HepG2 (cell line): ENCODE measurements at regions not wholly inside any gene's neighbourhood (a gene's known extent, or its start where the extent isn't known, plus 50 kb on each side); places are given as distances from the start of the nearest gene placed in this dataset.

Experiments used
- ATAC-seq: fragments of 200-7000 bp; cut with Tn5 transposase; 3 replicates; pipeline ENCODE4 v1.9.1; 2020; ENCODE audit warnings: mild to moderate bottlenecking, moderate library complexity
- BruUV-seq: library from RNA; stranded (reverse); fragments of 400-500 nt; replicated peaks from 2 replicates; lab custom pipeline; 2021; lab: Mats Ljungman, UMichigan
- CTCF ChIA-PET: fragments of 300-600 bp; formaldehyde crosslinking; extraction: SDS; loops from one replicate; lab custom pipeline; 2021; ENCODE audit warnings: low total read pairs, inconsistent platforms, low intra/inter-chr PET ratio; lab: Yijun Ruan, JAX
- POLR2A ChIA-PET: fragments of 350-600 bp; sonication (Branson Sonifier 250); formaldehyde crosslinking; loops from one replicate; lab custom pipeline; 2020; ENCODE audit warnings: antibody characterized with exemption, inconsistent platforms; lab: Yijun Ruan, JAX
- DNase-seq: peaks from one replicate; pipeline ENCODE4 v3.0.0-alpha.2; 2015; ENCODE audit warnings: low spot score
- FAIRE-seq: peaks from 3 replicates; lab custom pipeline; 2011; peaks lifted over from hg19 to GRCh38; lab: Jason Lieb, UNC
- H2AFZ ChIP-seq: one replicate; pipeline ENCODE4 v1.6.1; 2011; ENCODE audit warnings: low read length, inconsistent platforms
- H3K27ac ChIP-seq: fragments of 300-600 bp; 3 replicates; pipeline ENCODE4 v1.8.0; 2011; ENCODE audit warnings: mixed run types, mild to moderate bottlenecking, mixed read lengths, low read length, inconsistent platforms; ENCODE audit not compliant: insufficient read depth; ENCODE audit errors: extremely low read length
- H3K27me3 ChIP-seq, 2 experiments: fragments of 200-600 bp in 1 of 2; 2 replicates in 1 of 2; 3 replicates in 1 of 2; pipeline versions ENCODE4 v1.6.0 to v1.8.0; 2011; ENCODE audit warnings: low read length in 2 of 2, mild to moderate bottlenecking in 2 of 2, moderate library complexity in 2 of 2, inconsistent platforms in 1 of 2; ENCODE audit not compliant: insufficient read depth in 2 of 2, control insufficient read depth in 1 of 2
- H3K36me3 ChIP-seq, 2 experiments: fragments of 200-600 bp in 1 of 2; replicated peaks in 1 of 2; 2 replicates in 1 of 2; 3 replicates in 1 of 2; pipeline versions ENCODE4 v1.5.1 to v1.8.0; 2011; ENCODE audit warnings: low read length in 2 of 2, inconsistent platforms in 1 of 2; ENCODE audit not compliant: insufficient read depth in 2 of 2, control insufficient read depth in 1 of 2
- H3K4me1 ChIP-seq: 2 replicates; pipeline ENCODE4 v1.5.1; 2012; ENCODE audit warnings: low read length, inconsistent platforms; ENCODE audit not compliant: insufficient read depth
- H3K4me2 ChIP-seq: 2 replicates; pipeline ENCODE4 v1.6.0; 2011; ENCODE audit warnings: low read depth, low read length, inconsistent platforms
- H3K4me3 ChIP-seq, 3 experiments: fragments of 200-600 bp in 1 of 3; sonication (generic), shearing (Covaris generic) in 1 of 3; replicated peaks in 1 of 3; 2 replicates each; pipeline ENCODE4 v1.5.1; 2011 to 2016; ENCODE audit warnings: low read length in 3 of 3, inconsistent platforms in 2 of 3, low read depth in 2 of 3, mild to moderate bottlenecking in 2 of 3, control low read depth in 1 of 3, mixed read lengths in 1 of 3; ENCODE audit not compliant: insufficient read depth in 1 of 3
- H3K79me2 ChIP-seq: one replicate; pipeline ENCODE4 v1.6.1; 2011; ENCODE audit warnings: low read length, inconsistent platforms; ENCODE audit not compliant: insufficient read depth
- H3K9ac ChIP-seq: 2 replicates; pipeline ENCODE4 v1.6.0; 2011; ENCODE audit warnings: mild to moderate bottlenecking, low read depth, low read length, inconsistent platforms; ENCODE audit not compliant: insufficient read depth
- H3K9me3 ChIP-seq: 2 replicates; pipeline ENCODE4 v1.5.1; 2012; ENCODE audit warnings: mild to moderate bottlenecking, low read length
- H4K20me1 ChIP-seq: 2 replicates; pipeline ENCODE4 v1.6.0; 2011; ENCODE audit warnings: inconsistent platforms, mild to moderate bottlenecking, low read length, moderate library complexity; ENCODE audit not compliant: insufficient read depth
- BORCS8-MEF2B ChIP-seq: sonication (generic); formaldehyde crosslinking; IDR thresholded peaks from 2 replicates; pipeline ENCODE4 v1.8.0; 2022; ENCODE audit warnings: mild to moderate bottlenecking, missing genetic modification reagents
- EEA1 ChIP-seq: sonication (generic); formaldehyde crosslinking; IDR thresholded peaks from 2 replicates; pipeline ENCODE4 v1.5.1; 2020; ENCODE audit warnings: mild to moderate bottlenecking, missing genetic modification reagents, borderline replicate concordance
- FOSL2 ChIP-seq: sonication (generic); formaldehyde crosslinking; IDR thresholded peaks from 2 replicates; pipeline ENCODE4 v1.4.0; 2020; ENCODE audit warnings: missing genetic modification reagents
- HIVEP1 ChIP-seq: sonication (generic); formaldehyde crosslinking; IDR thresholded peaks from 2 replicates; pipeline ENCODE4 v1.4.0; 2020; ENCODE audit warnings: mild to moderate bottlenecking, missing genetic modification reagents
- NBN ChIP-seq: fragments of 450-650 bp; conservative IDR thresholded peaks from 2 replicates; pipeline ENCODE4 v1.6.1; 2017
- NFATC3 ChIP-seq: sonication (generic); formaldehyde crosslinking; IDR thresholded peaks from 2 replicates; pipeline ENCODE4 v1.5.1; 2020; ENCODE audit warnings: mild to moderate bottlenecking, missing genetic modification reagents
- RBAK ChIP-seq: sonication (generic); formaldehyde crosslinking; IDR thresholded peaks from 2 replicates; pipeline ENCODE4 v1.5.1; 2020; ENCODE audit warnings: mild to moderate bottlenecking, missing genetic modification reagents
- RFX1 ChIP-seq: fragments of 450-650 bp; IDR thresholded peaks from 2 replicates; pipeline ENCODE4 v1.6.1; 2017
- RORA ChIP-seq: sonication (generic); formaldehyde crosslinking; IDR thresholded peaks from 2 replicates; pipeline ENCODE4 v1.5.0; 2020; ENCODE audit warnings: mild to moderate bottlenecking, missing genetic modification reagents, moderate library complexity
- SKIL ChIP-seq: sonication (generic); formaldehyde crosslinking; IDR thresholded peaks from 2 replicates; pipeline ENCODE4 v1.8.0; 2022; ENCODE audit warnings: missing genetic modification reagents, mild to moderate bottlenecking, moderate library complexity, borderline replicate concordance
- UBTF ChIP-seq: sonication (generic); formaldehyde crosslinking; IDR thresholded peaks from 2 replicates; pipeline ENCODE4 v1.4.0; 2020; ENCODE audit warnings: mild to moderate bottlenecking, missing genetic modification reagents
- ZNF318 ChIP-seq: sonication (generic); formaldehyde crosslinking; IDR thresholded peaks from 2 replicates; pipeline ENCODE4 v1.4.0; 2020; ENCODE audit warnings: mild to moderate bottlenecking, missing genetic modification reagents
- ZNF724P ChIP-seq: sonication (generic); formaldehyde crosslinking; IDR thresholded peaks from 2 replicates; pipeline ENCODE4 v1.8.0; 2022; ENCODE audit warnings: missing genetic modification reagents, borderline replicate concordance
- WGBS: methylation state at CpG from one replicate; pipeline ENCODE4 v1.1.6; 2017; ENCODE audit warnings: low lambda C conversion rate; 5-methylcytosine and 5-hydroxymethylcytosine counted together
- in situ Hi-C: cut with HindIII; loops from 2 replicates; pipeline ENCODE4 v1.10.0; 2017; ENCODE audit warnings: low pct_unique_long_range_greater_than_20kb; ENCODE audit not compliant: extremely low pct_ligation_motif_present
- intact Hi-C: fragments of 100-400 bp; cut with micrococcal nuclease; formaldehyde crosslinking; loops from one replicate; pipeline ENCODE4 v1.10.0; 2022; ENCODE audit not compliant: unreplicated experiment

- CTCF ChIA-PET, result no interaction called here
- TF ChIP-seq NFATC3 (CRISPR knock-in tag), result no peak
- TF ChIP-seq ZNF318 (CRISPR knock-in tag), result no peak
- no peak for TF ChIP-seq UBTF
- no peak for TF ChIP-seq RORA (CRISPR knock-in tag)
- no peak for TF ChIP-seq RFX1
- TF ChIP-seq FOSL2, result no peak
- TF ChIP-seq ZNF724P (CRISPR knock-in tag), result no peak
- TF ChIP-seq NBN, result no peak
- TF ChIP-seq EEA1 (CRISPR knock-in tag), result no peak
- TF ChIP-seq RBAK (CRISPR knock-in tag), result no peak
- no peak for TF ChIP-seq HIVEP1
- no peak for TF ChIP-seq SKIL (CRISPR knock-in tag)
- no peak for TF ChIP-seq BORCS8-MEF2B (CRISPR knock-in tag)
These were observed 92.3 kb upstream of the COL5A1 start for GRCh38 chr9:134549336-134549735.

More at GRCh38 chr9:134549336-134549735, 92.3 kb upstream of the COL5A1 start:
- H3K9ac ChIP-seq, result no peak overlapping the region
- H3K79me2 ChIP-seq, result no peaks in the 10 kb centered on the region
- FAIRE-seq, result no peak
- H3K36me3 ChIP-seq, result no peaks in the 10 kb centered on the region
- WGBS, result 35% methylated on average over 10 of the region's 13 CpGs
- H3K4me1 ChIP-seq, result no peaks in the 10 kb centered on the region
- H4K20me1 ChIP-seq, result no peaks in the 10 kb centered on the region
- peaks cover 12 to 86% of the 10 kb centered on the region in 2 experiments; a peak in 4 of 5 replicates for H3K27me3 ChIP-seq
- intact Hi-C loops (no loop called here), in situ Hi-C loops (no loop called here)
- no peak overlapping the region for H3K27ac ChIP-seq
- no peaks in the 10 kb centered on the region for H3K9me3 ChIP-seq
- ATAC-seq, result no peak
- H3K4me2 ChIP-seq, result no peak overlapping the region
- no TSS peak for BruUV-seq
- DNase-seq, result no peak
- H3K4me3 ChIP-seq, result no peak overlapping the region
- POLR2A ChIA-PET, result no interaction called here
- no peak overlapping the region for H2AFZ ChIP-seq
